ENCODE measurements at regions not wholly inside any gene's neighbourhood (a gene's known extent, or its start where the extent isn't known, plus 50 kb on each side); places are given as distances from the start of the nearest gene placed in this dataset.

GRCh38 chr20:34163307-34163706, 51.3 kb upstream of the EIF2S2 start:
- Histone ChIP-seq H3K27ac (ENCODE audit: low read depth, low read length) (no peak overlapping the region), H3F3A (ENCODE audit: control insufficient read depth, insufficient read depth) (no peaks in the 10 kb centered on the region), H3K27me3 (ENCODE audit: control insufficient read depth, low read length) (peaks cover 13% of the 10 kb centered on the region; the same call in 1 of the 2 replicates), H3K79me2 (ENCODE audit: control insufficient read depth, low read length) (no peaks in the 10 kb centered on the region), H4K20me1 (ENCODE audit: control insufficient read depth, insufficient read depth, low read depth, low read length) (no peaks in the 10 kb centered on the region), H3K4me3 (ENCODE audit: low read length) (no peak overlapping the region), H3K4me2 (ENCODE audit: low read length) (no peak overlapping the region), H3K4me1 (ENCODE audit: control insufficient read depth, low read length) (no peaks in the 10 kb centered on the region), H3K9me3 (ENCODE audit: control insufficient read depth, insufficient read depth, low read length) (no peaks in the 10 kb centered on the region), H3K36me3 (ENCODE audit: control insufficient read depth, low read length) (no peaks in the 10 kb centered on the region), H3K9me2 (replicated peaks; ENCODE audit: control insufficient read depth, low read length) (no peaks in the 10 kb centered on the region)
- TF ChIP-seq, protein P1, sequence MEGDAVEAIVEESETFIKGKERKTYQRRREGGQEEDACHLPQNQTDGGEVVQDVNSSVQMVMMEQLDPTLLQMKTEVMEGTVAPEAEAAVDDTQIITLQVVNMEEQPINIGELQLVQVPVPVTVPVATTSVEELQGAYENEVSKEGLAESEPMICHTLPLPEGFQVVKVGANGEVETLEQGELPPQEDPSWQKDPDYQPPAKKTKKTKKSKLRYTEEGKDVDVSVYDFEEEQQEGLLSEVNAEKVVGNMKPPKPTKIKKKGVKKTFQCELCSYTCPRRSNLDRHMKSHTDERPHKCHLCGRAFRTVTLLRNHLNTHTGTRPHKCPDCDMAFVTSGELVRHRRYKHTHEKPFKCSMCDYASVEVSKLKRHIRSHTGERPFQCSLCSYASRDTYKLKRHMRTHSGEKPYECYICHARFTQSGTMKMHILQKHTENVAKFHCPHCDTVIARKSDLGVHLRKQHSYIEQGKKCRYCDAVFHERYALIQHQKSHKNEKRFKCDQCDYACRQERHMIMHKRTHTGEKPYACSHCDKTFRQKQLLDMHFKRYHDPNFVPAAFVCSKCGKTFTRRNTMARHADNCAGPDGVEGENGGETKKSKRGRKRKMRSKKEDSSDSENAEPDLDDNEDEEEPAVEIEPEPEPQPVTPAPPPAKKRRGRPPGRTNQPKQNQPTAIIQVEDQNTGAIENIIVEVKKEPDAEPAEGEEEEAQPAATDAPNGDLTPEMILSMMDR (IDR thresholded peaks at IDR 0.05; ENCODE audit: low read depth, low read length, poor library complexity, severe bottlenecking), result no peak
- TF ChIP-seq EZH2phosphoT487 (IDR thresholded peaks at IDR 0.05; ENCODE audit: borderline replicate concordance, low read length), result no peak

DNA sequence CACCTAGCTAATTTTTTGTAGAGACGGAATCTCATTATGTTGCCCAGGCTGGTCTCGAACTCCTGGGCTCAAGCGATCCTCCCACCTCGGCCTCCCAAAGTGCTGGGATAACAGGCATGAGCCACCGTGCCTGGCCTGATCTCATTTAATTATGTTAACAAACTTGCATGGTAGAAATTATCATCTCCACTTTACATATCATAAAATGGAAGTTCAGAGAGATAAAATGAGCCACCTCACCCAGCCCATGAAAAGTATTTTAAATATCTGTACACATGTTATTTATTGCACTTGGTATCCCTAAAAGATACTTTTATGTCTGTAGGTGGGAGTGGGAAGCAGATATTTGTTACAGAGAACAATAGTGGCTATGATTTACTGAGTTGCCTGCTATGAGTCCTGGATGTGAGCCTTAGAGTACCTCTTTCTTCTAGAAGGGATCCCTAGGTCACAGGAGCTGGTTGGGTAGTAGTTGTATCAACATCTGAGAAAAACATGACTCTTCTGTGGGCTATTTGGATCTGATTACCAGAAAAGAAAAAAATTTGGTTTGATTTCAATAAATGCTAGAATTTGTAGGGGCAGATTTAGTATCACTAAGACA, 52.4 kb upstream of the EIF2S2 start:
- Histone ChIP-seq H3K9me2 (replicated peaks; ENCODE audit: control insufficient read depth, low read length) (no peaks in the 10 kb centered on the region), H3K4me3 (ENCODE audit: low read length) (no peak overlapping the region), H3K79me2 (ENCODE audit: control insufficient read depth, low read length) (no peaks in the 10 kb centered on the region), H3K27ac (ENCODE audit: low read depth, low read length) (no peak overlapping the region), H4K20me1 (ENCODE audit: control insufficient read depth, insufficient read depth, low read depth, low read length) (no peaks in the 10 kb centered on the region), H3F3A (ENCODE audit: control insufficient read depth, insufficient read depth) (no peaks in the 10 kb centered on the region), H3K9me3 (ENCODE audit: control insufficient read depth, insufficient read depth, low read length) (no peaks in the 10 kb centered on the region), H3K36me3 (ENCODE audit: control insufficient read depth, low read length) (no peaks in the 10 kb centered on the region), H3K4me1 (ENCODE audit: control insufficient read depth, low read length) (no peaks in the 10 kb centered on the region), H3K4me2 (ENCODE audit: low read length) (no peak overlapping the region), H3K27me3 (ENCODE audit: control insufficient read depth, low read length) (peaks cover 13% of the 10 kb centered on the region; the same call in 1 of the 2 replicates)
- TF ChIP-seq EZH2phosphoT487 (IDR thresholded peaks at IDR 0.05; ENCODE audit: borderline replicate concordance, low read length), result no peak
- TF ChIP-seq, protein P1 (IDR thresholded peaks at IDR 0.05; ENCODE audit: low read depth, low read length, poor library complexity, severe bottlenecking), result no peak

GRCh38 chr20:34165018-34165619, 53.1 kb upstream of the EIF2S2 start:
- H3K9me3 ChIP-seq (ENCODE audit: control insufficient read depth, insufficient read depth, low read length), result no peaks in the 10 kb centered on the region
- H3K9me2 ChIP-seq (replicated peaks; ENCODE audit: control insufficient read depth, low read length), result no peaks in the 10 kb centered on the region
- H3K79me2 ChIP-seq (ENCODE audit: control insufficient read depth, low read length), result no peaks in the 10 kb centered on the region
- no peak overlapping the region for H3K4me3 ChIP-seq (ENCODE audit: low read length)
- no peaks in the 10 kb centered on the region for H3K4me1 ChIP-seq (ENCODE audit: control insufficient read depth, low read length)
- no peak overlapping the region for H3K27ac ChIP-seq (ENCODE audit: low read depth, low read length)
- H3K4me2 ChIP-seq (ENCODE audit: low read length), result no peak overlapping the region
- TF ChIP-seq, protein P1 (IDR thresholded peaks at IDR 0.05; ENCODE audit: low read depth, low read length, poor library complexity, severe bottlenecking), result no peak
- no peak for TF ChIP-seq EZH2phosphoT487 (IDR thresholded peaks at IDR 0.05; ENCODE audit: borderline replicate concordance, low read length)
- H3K27me3 ChIP-seq (ENCODE audit: control insufficient read depth, low read length), result peaks cover 13% of the 10 kb centered on the region; the same call in 1 of the 2 replicates
- H3K36me3 ChIP-seq (ENCODE audit: control insufficient read depth, low read length), result no peaks in the 10 kb centered on the region
- no peaks in the 10 kb centered on the region for H4K20me1 ChIP-seq (ENCODE audit: control insufficient read depth, insufficient read depth, low read depth, low read length)
- H3F3A ChIP-seq (ENCODE audit: control insufficient read depth, insufficient read depth), result no peaks in the 10 kb centered on the region

Data from DOHH2 (cell line).